HepG2 (cell line): ENCODE measurements at regions not wholly inside any gene's neighbourhood (a gene's known extent, or its start where the extent isn't known, plus 50 kb on each side); places are given as distances from the start of the nearest gene placed in this dataset.

Source experiments
- ATAC-seq: fragments of 200-7000 bp; cut with Tn5 transposase; 3 replicates; pipeline ENCODE4 v1.9.1; 2020; ENCODE audit warnings: mild to moderate bottlenecking, moderate library complexity
- BruUV-seq: library from RNA; stranded (reverse); fragments of 400-500 nt; replicated peaks from 2 replicates; lab custom pipeline; 2021; lab: Mats Ljungman, UMichigan
- CTCF ChIA-PET: fragments of 300-600 bp; formaldehyde crosslinking; extraction: SDS; loops from one replicate; lab custom pipeline; 2021; ENCODE audit warnings: low total read pairs, inconsistent platforms, low intra/inter-chr PET ratio; lab: Yijun Ruan, JAX
- POLR2A ChIA-PET: fragments of 350-600 bp; sonication (Branson Sonifier 250); formaldehyde crosslinking; loops from one replicate; lab custom pipeline; 2020; ENCODE audit warnings: antibody characterized with exemption, inconsistent platforms; lab: Yijun Ruan, JAX
- DNase-seq: peaks from one replicate; pipeline ENCODE4 v3.0.0-alpha.2; 2015; ENCODE audit warnings: low spot score
- FAIRE-seq: peaks from 3 replicates; lab custom pipeline; 2011; peaks lifted over from hg19 to GRCh38; lab: Jason Lieb, UNC
- H2AFZ ChIP-seq: one replicate; pipeline ENCODE4 v1.6.1; 2011; ENCODE audit warnings: low read length, inconsistent platforms
- H3K27ac ChIP-seq: fragments of 300-600 bp; 3 replicates; pipeline ENCODE4 v1.8.0; 2011; ENCODE audit warnings: mixed run types, mild to moderate bottlenecking, mixed read lengths, low read length, inconsistent platforms; ENCODE audit not compliant: insufficient read depth; ENCODE audit errors: extremely low read length
- H3K27me3 ChIP-seq, 2 experiments: fragments of 200-600 bp in 1 of 2; 2 replicates in 1 of 2; 3 replicates in 1 of 2; pipeline versions ENCODE4 v1.6.0 to v1.8.0; 2011; ENCODE audit warnings: low read length in 2 of 2, mild to moderate bottlenecking in 2 of 2, moderate library complexity in 2 of 2, inconsistent platforms in 1 of 2; ENCODE audit not compliant: insufficient read depth in 2 of 2, control insufficient read depth in 1 of 2
- H3K36me3 ChIP-seq, 2 experiments: fragments of 200-600 bp in 1 of 2; replicated peaks in 1 of 2; 2 replicates in 1 of 2; 3 replicates in 1 of 2; pipeline versions ENCODE4 v1.5.1 to v1.8.0; 2011; ENCODE audit warnings: low read length in 2 of 2, inconsistent platforms in 1 of 2; ENCODE audit not compliant: insufficient read depth in 2 of 2, control insufficient read depth in 1 of 2
- H3K4me1 ChIP-seq: 2 replicates; pipeline ENCODE4 v1.5.1; 2012; ENCODE audit warnings: low read length, inconsistent platforms; ENCODE audit not compliant: insufficient read depth
- H3K4me2 ChIP-seq: 2 replicates; pipeline ENCODE4 v1.6.0; 2011; ENCODE audit warnings: low read depth, low read length, inconsistent platforms
- H3K4me3 ChIP-seq, 3 experiments: fragments of 200-600 bp in 1 of 3; sonication (generic), shearing (Covaris generic) in 1 of 3; replicated peaks in 1 of 3; 2 replicates each; pipeline ENCODE4 v1.5.1; 2011 to 2016; ENCODE audit warnings: low read length in 3 of 3, inconsistent platforms in 2 of 3, low read depth in 2 of 3, mild to moderate bottlenecking in 2 of 3, control low read depth in 1 of 3, mixed read lengths in 1 of 3; ENCODE audit not compliant: insufficient read depth in 1 of 3
- H3K79me2 ChIP-seq: one replicate; pipeline ENCODE4 v1.6.1; 2011; ENCODE audit warnings: low read length, inconsistent platforms; ENCODE audit not compliant: insufficient read depth
- H3K9ac ChIP-seq: 2 replicates; pipeline ENCODE4 v1.6.0; 2011; ENCODE audit warnings: mild to moderate bottlenecking, low read depth, low read length, inconsistent platforms; ENCODE audit not compliant: insufficient read depth
- H3K9me3 ChIP-seq: 2 replicates; pipeline ENCODE4 v1.5.1; 2012; ENCODE audit warnings: mild to moderate bottlenecking, low read length
- H4K20me1 ChIP-seq: 2 replicates; pipeline ENCODE4 v1.6.0; 2011; ENCODE audit warnings: inconsistent platforms, mild to moderate bottlenecking, low read length, moderate library complexity; ENCODE audit not compliant: insufficient read depth
- ADNP ChIP-seq: sonication (generic); formaldehyde crosslinking; IDR thresholded peaks from 2 replicates; pipeline ENCODE4 v1.4.0; 2020; ENCODE audit warnings: missing genetic modification reagents
- CSRNP1 ChIP-seq: sonication (generic); formaldehyde crosslinking; IDR thresholded peaks from 2 replicates; pipeline ENCODE4 v1.8.1; 2023; ENCODE audit warnings: mild to moderate bottlenecking, missing genetic modification reagents
- KMT2A ChIP-seq: sonication (generic); formaldehyde crosslinking; IDR thresholded peaks from 2 replicates; pipeline ENCODE4 v1.4.0; 2020; ENCODE audit warnings: missing genetic modification reagents
- NR2F1 ChIP-seq, 2 experiments: fragments of 450-650 bp in 1 of 2; formaldehyde crosslinking in 1 of 2; IDR thresholded peaks; 2 replicates each; pipeline versions ENCODE4 v1.5.0 to v1.6.1; 2016 to 2020; ENCODE audit warnings: mild to moderate bottlenecking in 1 of 2, missing compliant biosample characterization in 1 of 2, missing genetic modification reagents in 1 of 2, moderate library complexity in 1 of 2
- ONECUT2 ChIP-seq: sonication (generic); formaldehyde crosslinking; IDR thresholded peaks from 2 replicates; pipeline ENCODE4 v1.4.0; 2020; ENCODE audit warnings: missing genetic modification reagents
- SMARCC2 ChIP-seq: fragments of 450-650 bp; IDR thresholded peaks from 2 replicates; pipeline ENCODE4 v1.6.1; 2017; ENCODE audit warnings: antibody characterized with exemption, mild to moderate bottlenecking
- TAF1 ChIP-seq: sonication (generic); formaldehyde crosslinking; IDR thresholded peaks from 2 replicates; pipeline ENCODE4 v1.4.0; 2020; ENCODE audit warnings: missing genetic modification reagents
- ZKSCAN8 ChIP-seq: IDR thresholded peaks from 2 replicates; pipeline ENCODE4 v1.6.1; 2016; ENCODE audit warnings: borderline replicate concordance, missing genetic modification reagents, missing compliant biosample characterization
- ZNF101 ChIP-seq: sonication (generic); formaldehyde crosslinking; IDR thresholded peaks from 2 replicates; pipeline ENCODE4 v1.4.0; 2020; ENCODE audit warnings: mild to moderate bottlenecking, low read depth, missing genetic modification reagents, borderline replicate concordance
- ZNF343 ChIP-seq: sonication (generic); formaldehyde crosslinking; IDR thresholded peaks from 2 replicates; pipeline ENCODE4 v1.4.0; 2020; ENCODE audit warnings: mild to moderate bottlenecking, missing genetic modification reagents
- ZSCAN29 ChIP-seq: sonication (generic); formaldehyde crosslinking; conservative IDR thresholded peaks from 2 replicates; pipeline ENCODE4 v1.4.0; 2020; ENCODE audit warnings: mild to moderate bottlenecking, missing genetic modification reagents
- WGBS: methylation state at CpG from one replicate; pipeline ENCODE4 v1.1.6; 2017; ENCODE audit warnings: low lambda C conversion rate; 5-methylcytosine and 5-hydroxymethylcytosine counted together
- in situ Hi-C: cut with HindIII; loops from 2 replicates; pipeline ENCODE4 v1.10.0; 2017; ENCODE audit warnings: low pct_unique_long_range_greater_than_20kb; ENCODE audit not compliant: extremely low pct_ligation_motif_present
- intact Hi-C: fragments of 100-400 bp; cut with micrococcal nuclease; formaldehyde crosslinking; loops from one replicate; pipeline ENCODE4 v1.10.0; 2022; ENCODE audit not compliant: unreplicated experiment
- TF ChIP-seq, protein P1 (sequence below): sonication (generic); formaldehyde crosslinking; IDR thresholded peaks from 2 replicates; pipeline ENCODE4 v1.8.1; 2022; ENCODE audit warnings: mild to moderate bottlenecking, missing genetic modification reagents

DNA sequence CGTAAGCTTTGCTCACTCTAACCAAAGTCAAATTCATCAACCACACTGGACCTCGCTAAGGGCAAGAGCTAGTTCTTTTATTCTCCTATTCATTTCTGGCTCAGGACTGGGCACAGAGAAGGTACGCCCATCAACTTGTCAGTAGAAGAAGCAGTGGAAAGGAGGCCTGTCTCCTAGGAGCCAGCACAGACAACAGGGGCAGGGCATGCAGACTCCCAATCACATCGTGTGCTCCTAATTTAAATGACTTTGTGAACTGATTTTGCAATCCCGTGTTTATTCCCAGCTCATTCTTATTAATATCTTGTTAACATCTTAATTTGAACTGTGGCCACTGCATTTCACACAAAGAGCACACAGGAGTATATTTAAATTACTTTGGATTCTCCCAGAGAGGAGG, 161.1 kb upstream of the BCL6 start:
- BruUV-seq = no TSS peak
- intact Hi-C loops = no loop called here
- Histone ChIP-seq H3K79me2 (no peaks in the 10 kb centered on the region), H3K9me3 (no peaks in the 10 kb centered on the region), H3K4me1 (peaks cover 6% of the 10 kb centered on the region; the same call in 1 of the 2 replicates), H3K27ac (no peak overlapping the region), H3K4me2 (no peak overlapping the region), H3K4me3 (no peak overlapping the region), H2AFZ (no peak overlapping the region), H3K9ac (no peak overlapping the region), H4K20me1 (no peaks in the 10 kb centered on the region), H3K36me3 (no peaks in the 10 kb centered on the region), H3K27me3 (peaks cover 0 to 9% of the 10 kb centered on the region in 2 experiments; a peak in 1 of 5 replicates)
- in situ Hi-C loops = no loop called here
- 35% methylated on average over 5 of the region's 5 CpGs for WGBS
- TF ChIP-seq SMARCC2 (no peak), ADNP (CRISPR knock-in tag) (no peak), ONECUT2 (CRISPR knock-in tag) (no peak), ZNF343 (CRISPR knock-in tag) (no peak), ZNF101 (CRISPR knock-in tag) (no peak), ZKSCAN8 (CRISPR knock-in tag) (no peak), CSRNP1 (CRISPR knock-in tag) (no peak), NR2F1 (CRISPR knock-in tag; IDR thresholded peaks at IDR 0.05) (no peak), ZSCAN29 (CRISPR knock-in tag) (no peak), TAF1 (CRISPR knock-in tag) (no peak), KMT2A (CRISPR knock-in tag) (no peak)
- TF ChIP-seq, protein P1, sequence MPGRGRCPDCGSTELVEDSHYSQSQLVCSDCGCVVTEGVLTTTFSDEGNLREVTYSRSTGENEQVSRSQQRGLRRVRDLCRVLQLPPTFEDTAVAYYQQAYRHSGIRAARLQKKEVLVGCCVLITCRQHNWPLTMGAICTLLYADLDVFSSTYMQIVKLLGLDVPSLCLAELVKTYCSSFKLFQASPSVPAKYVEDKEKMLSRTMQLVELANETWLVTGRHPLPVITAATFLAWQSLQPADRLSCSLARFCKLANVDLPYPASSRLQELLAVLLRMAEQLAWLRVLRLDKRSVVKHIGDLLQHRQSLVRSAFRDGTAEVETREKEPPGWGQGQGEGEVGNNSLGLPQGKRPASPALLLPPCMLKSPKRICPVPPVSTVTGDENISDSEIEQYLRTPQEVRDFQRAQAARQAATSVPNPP (CRISPR knock-in tag) = no peak
- FAIRE-seq (no peak), DNase-seq (no peak), ATAC-seq (no peak)
- ChIA-PET POLR2A (no interaction called here), CTCF (no interaction called here)
